HEK293 (cell line): ENCODE measurements at regions not wholly inside any gene's neighbourhood (a gene's known extent, or its start where the extent isn't known, plus 50 kb on each side); places are given as distances from the start of the nearest gene placed in this dataset.

Experiments
- CTCF ChIA-PET: fragments of 350-600 bp; formaldehyde crosslinking; extraction: SDS; loops from one replicate; lab custom pipeline; 2021; ENCODE audit warnings: antibody characterized with exemption; lab: Yijun Ruan, JAX
- POLR2A ChIA-PET: fragments of 300-600 bp; formaldehyde crosslinking; extraction: SDS; loops from one replicate; lab custom pipeline; 2020; ENCODE audit warnings: antibody characterized with exemption, inconsistent platforms; lab: Yijun Ruan, JAX
- H3K27ac ChIP-seq: fragments of 200-500 bp; sonication (Bioruptor generic); 2 replicates; pipeline ENCODE4 v1.5.1; 2014; ENCODE audit warnings: low read depth, low read length, control low read depth, inconsistent platforms; ENCODE audit errors: extremely low read depth
- H3K36me3 ChIP-seq, 2 experiments: fragments of 200-500 bp in 1 of 2; sonication (Bioruptor generic) in 1 of 2; 1 replicate in 1 of 2; 2 replicates in 1 of 2; pipeline ENCODE4 v1.5.1; 2014 to 2017; ENCODE audit warnings: inconsistent platforms in 2 of 2, low read length in 2 of 2; ENCODE audit not compliant: control insufficient read depth in 2 of 2, insufficient read depth in 1 of 2
- H3K4me1 ChIP-seq: fragments of 200-500 bp; sonication (Bioruptor generic); 2 replicates; pipeline ENCODE4 v1.5.1; 2014; ENCODE audit warnings: mild to moderate bottlenecking, low read length, inconsistent platforms; ENCODE audit not compliant: control insufficient read depth, insufficient read depth
- H3K4me3 ChIP-seq: 2 replicates; pipeline ENCODE4 v1.5.1; 2011; ENCODE audit warnings: low read depth, mild to moderate bottlenecking, control low read depth, low read length, moderate library complexity
- H3K9me3 ChIP-seq: fragments of 200-500 bp; sonication (Bioruptor generic); 2 replicates; pipeline ENCODE4 v1.5.1; 2014; ENCODE audit warnings: low read depth, low read length, inconsistent platforms; ENCODE audit not compliant: control insufficient read depth, insufficient read depth
- BCL11B ChIP-seq: fragments of 450-650 bp; formaldehyde crosslinking; IDR thresholded peaks from 2 replicates; pipeline ENCODE4 v1.5.1; 2016; ENCODE audit warnings: low read depth, missing biosample characterization, missing genetic modification characterization
- BCL6B ChIP-seq: fragments of 450-650 bp; formaldehyde crosslinking; IDR thresholded peaks from 2 replicates; pipeline ENCODE4 v1.5.1; 2017; ENCODE audit warnings: missing biosample characterization, missing genetic modification characterization
- GLIS2 ChIP-seq: fragments of 450-650 bp; formaldehyde crosslinking; IDR thresholded peaks from 2 replicates; pipeline ENCODE4 v1.5.1; 2016; ENCODE audit warnings: missing biosample characterization, missing genetic modification characterization
- HOXD13 ChIP-seq: sonication (generic); formaldehyde crosslinking; IDR thresholded peaks from 2 replicates; pipeline ENCODE4 v1.8.0; 2022; ENCODE audit warnings: missing genetic modification reagents, borderline replicate concordance
- KLF1 ChIP-seq: fragments of 450-650 bp; formaldehyde crosslinking; IDR thresholded peaks from 2 replicates; pipeline ENCODE4 v1.5.1; 2016; ENCODE audit warnings: missing biosample characterization, missing genetic modification characterization
- SCRT2 ChIP-seq: fragments of 450-650 bp; formaldehyde crosslinking; IDR thresholded peaks from 2 replicates; pipeline ENCODE4 v1.5.1; 2016; ENCODE audit warnings: missing biosample characterization, missing genetic modification characterization
- SP3 ChIP-seq: fragments of 450-650 bp; formaldehyde crosslinking; IDR thresholded peaks from 2 replicates; pipeline ENCODE4 v1.5.1; 2016; ENCODE audit warnings: missing biosample characterization, missing genetic modification characterization
- ZBTB49 ChIP-seq: fragments of 450-650 bp; formaldehyde crosslinking; IDR thresholded peaks from 2 replicates; pipeline ENCODE4 v1.5.1; 2016; ENCODE audit warnings: missing biosample characterization, missing genetic modification characterization, low read depth
- ZFP3 ChIP-seq: fragments of 450-650 bp; formaldehyde crosslinking; IDR thresholded peaks from 2 replicates; pipeline ENCODE4 v1.5.1; 2016; ENCODE audit warnings: low read depth, missing biosample characterization, missing genetic modification characterization
- ZFP37 ChIP-seq: fragments of 450-650 bp; formaldehyde crosslinking; IDR thresholded peaks from 2 replicates; pipeline ENCODE4 v1.5.1; 2016; ENCODE audit warnings: missing biosample characterization, missing genetic modification characterization
- ZFP41 ChIP-seq: fragments of 450-650 bp; formaldehyde crosslinking; IDR thresholded peaks from 2 replicates; pipeline ENCODE4 v1.5.1; 2016; ENCODE audit warnings: missing biosample characterization, missing genetic modification characterization, borderline replicate concordance
- ZNF10 ChIP-seq: fragments of 450-650 bp; formaldehyde crosslinking; IDR thresholded peaks from 2 replicates; pipeline ENCODE4 v1.5.1; 2017; ENCODE audit warnings: missing biosample characterization, missing genetic modification characterization
- ZNF146 ChIP-seq: fragments of 450-650 bp; formaldehyde crosslinking; IDR thresholded peaks from 2 replicates; pipeline ENCODE4 v1.5.1; 2016; ENCODE audit warnings: missing biosample characterization, missing genetic modification characterization
- ZNF341 ChIP-seq: fragments of 450-650 bp; formaldehyde crosslinking; IDR thresholded peaks from 2 replicates; pipeline ENCODE4; 2016; ENCODE audit warnings: low read depth, missing biosample characterization, missing genetic modification characterization
- ZNF350 ChIP-seq: fragments of 450-650 bp; formaldehyde crosslinking; IDR thresholded peaks from 2 replicates; pipeline ENCODE4 v1.5.0; 2017; ENCODE audit warnings: missing biosample characterization, mild to moderate bottlenecking, missing genetic modification characterization
- ZNF416 ChIP-seq: fragments of 450-650 bp; formaldehyde crosslinking; IDR thresholded peaks from 2 replicates; pipeline ENCODE4 v1.5.1; 2016; ENCODE audit warnings: missing biosample characterization, missing genetic modification characterization
- ZNF423 ChIP-seq: fragments of 450-650 bp; formaldehyde crosslinking; IDR thresholded peaks from 2 replicates; pipeline ENCODE4 v1.5.1; 2016; ENCODE audit warnings: missing biosample characterization, missing genetic modification characterization
- ZNF513 ChIP-seq: fragments of 450-650 bp; IDR thresholded peaks from 2 replicates; pipeline ENCODE4 v1.5.1; 2018; ENCODE audit warnings: missing biosample characterization, missing genetic modification characterization
- ZNF610 ChIP-seq: fragments of 450-650 bp; formaldehyde crosslinking; IDR thresholded peaks from 2 replicates; pipeline ENCODE4 v1.5.1; 2016; ENCODE audit warnings: missing biosample characterization, missing genetic modification characterization, borderline replicate concordance
- ZNF629 ChIP-seq: fragments of 450-650 bp; formaldehyde crosslinking; IDR thresholded peaks from 2 replicates; pipeline ENCODE4 v1.5.1; 2017; ENCODE audit warnings: missing biosample characterization, missing genetic modification characterization
- ZNF658 ChIP-seq: fragments of 450-650 bp; formaldehyde crosslinking; IDR thresholded peaks from 2 replicates; pipeline ENCODE4; 2016; ENCODE audit warnings: missing biosample characterization, missing genetic modification characterization
- ZNF785 ChIP-seq: fragments of 450-650 bp; formaldehyde crosslinking; IDR thresholded peaks from 2 replicates; pipeline ENCODE4 v1.5.1; 2016; ENCODE audit warnings: missing biosample characterization, missing genetic modification characterization
- TF ChIP-seq, protein P1 (sequence below): fragments of 450-650 bp; IDR thresholded peaks from 2 replicates; pipeline ENCODE4 v1.5.1; 2018; ENCODE audit warnings: missing biosample characterization, mild to moderate bottlenecking, missing genetic modification characterization
- TF ChIP-seq, protein P2 (sequence below): IDR thresholded peaks from 2 replicates; pipeline ENCODE4 v1.6.1; 2011; ENCODE audit warnings: mild to moderate bottlenecking, low read depth, low read length, borderline replicate concordance
- TF ChIP-seq, protein P3 (sequence below): fragments of 450-650 bp; formaldehyde crosslinking; IDR thresholded peaks from 2 replicates; pipeline ENCODE4 v1.5.1; 2016; ENCODE audit warnings: missing biosample characterization, missing genetic modification characterization
- TF ChIP-seq, protein P4 (sequence below): sonication (generic); formaldehyde crosslinking; IDR thresholded peaks from 2 replicates; pipeline ENCODE4 v1.8.1; 2022; ENCODE audit warnings: mild to moderate bottlenecking, moderate library complexity, missing genetic modification reagents

GRCh38 chr9:79325501-79325900, 246.3 kb upstream of the TLE4 start:
- Histone ChIP-seq H3K27ac (no peak overlapping the region), H3K4me1 (no peaks in the 10 kb centered on the region), H3K9me3 (no peaks in the 10 kb centered on the region), H3K4me3 (no peak overlapping the region), H3K36me3 (no peaks in the 10 kb centered on the region)
- POLR2A ChIA-PET: no interaction called here
- TF ChIP-seq KLF1 (tag by site-specific recombination) (no peak), ZNF610 (tag by site-specific recombination) (no peak), BCL11B (no peak), ZNF341 (tag by site-specific recombination) (no peak), ZFP3 (tag by site-specific recombination) (no peak), ZNF10 (no peak), SCRT2 (no peak), HOXD13 (CRISPR knock-in tag) (no peak), ZNF350 (tag by site-specific recombination) (no peak), ZFP37 (tag by site-specific recombination) (no peak), BCL6B (tag by site-specific recombination) (no peak), ZNF146 (tag by site-specific recombination) (no peak), ZNF658 (tag by site-specific recombination) (no peak), ZNF416 (tag by site-specific recombination) (no peak), ZNF423 (tag by site-specific recombination) (no peak)
- TF ChIP-seq, protein P1, sequence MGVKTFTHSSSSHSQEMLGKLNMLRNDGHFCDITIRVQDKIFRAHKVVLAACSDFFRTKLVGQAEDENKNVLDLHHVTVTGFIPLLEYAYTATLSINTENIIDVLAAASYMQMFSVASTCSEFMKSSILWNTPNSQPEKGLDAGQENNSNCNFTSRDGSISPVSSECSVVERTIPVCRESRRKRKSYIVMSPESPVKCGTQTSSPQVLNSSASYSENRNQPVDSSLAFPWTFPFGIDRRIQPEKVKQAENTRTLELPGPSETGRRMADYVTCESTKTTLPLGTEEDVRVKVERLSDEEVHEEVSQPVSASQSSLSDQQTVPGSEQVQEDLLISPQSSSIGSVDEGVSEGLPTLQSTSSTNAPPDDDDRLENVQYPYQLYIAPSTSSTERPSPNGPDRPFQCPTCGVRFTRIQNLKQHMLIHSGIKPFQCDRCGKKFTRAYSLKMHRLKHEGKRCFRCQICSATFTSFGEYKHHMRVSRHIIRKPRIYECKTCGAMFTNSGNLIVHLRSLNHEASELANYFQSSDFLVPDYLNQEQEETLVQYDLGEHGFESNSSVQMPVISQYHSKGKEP (tag by site-specific recombination): no peak
- TF ChIP-seq, protein P2, sequence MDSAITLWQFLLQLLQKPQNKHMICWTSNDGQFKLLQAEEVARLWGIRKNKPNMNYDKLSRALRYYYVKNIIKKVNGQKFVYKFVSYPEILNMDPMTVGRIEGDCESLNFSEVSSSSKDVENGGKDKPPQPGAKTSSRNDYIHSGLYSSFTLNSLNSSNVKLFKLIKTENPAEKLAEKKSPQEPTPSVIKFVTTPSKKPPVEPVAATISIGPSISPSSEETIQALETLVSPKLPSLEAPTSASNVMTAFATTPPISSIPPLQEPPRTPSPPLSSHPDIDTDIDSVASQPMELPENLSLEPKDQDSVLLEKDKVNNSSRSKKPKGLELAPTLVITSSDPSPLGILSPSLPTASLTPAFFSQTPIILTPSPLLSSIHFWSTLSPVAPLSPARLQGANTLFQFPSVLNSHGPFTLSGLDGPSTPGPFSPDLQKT: no peak
- CTCF ChIA-PET: interaction anchor here (0.9 kb wide), 1 partner anchor 9 kb away, joined by 3 read pairs; no protein-coding TSS in a partner anchor

DNA sequence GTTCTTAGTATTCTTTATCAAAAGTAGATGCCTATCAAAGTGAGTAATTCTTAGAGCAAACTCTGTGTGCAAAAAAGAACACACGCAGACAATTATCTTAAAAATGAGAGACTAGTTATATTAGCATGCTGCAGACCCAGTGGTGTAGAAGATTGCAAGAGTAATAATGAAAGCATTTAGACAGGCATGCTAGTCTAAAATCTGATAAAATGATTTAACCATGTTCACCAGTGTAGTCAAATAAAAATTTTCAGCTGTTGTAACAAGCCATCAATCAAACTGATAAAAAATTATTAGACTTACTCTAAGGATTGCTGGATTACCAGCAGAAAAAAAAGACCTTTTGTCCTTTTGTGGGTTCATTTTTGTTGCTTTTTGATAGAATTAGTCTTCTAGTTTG, 241.9 kb upstream of the TLE4 start:
- H3K4me3 ChIP-seq: no peak overlapping the region
- H3K36me3 ChIP-seq: no peaks in the 10 kb centered on the region
- no peaks in the 10 kb centered on the region for H3K4me1 ChIP-seq
- ChIA-PET POLR2A (interaction anchor here (0.7 kb wide), 1 partner anchor 235 kb away, joined by 4 read pairs; no protein-coding TSS in a partner anchor), CTCF (no interaction called here)
- H3K27ac ChIP-seq: no peak overlapping the region
- TF ChIP-seq, protein P3, sequence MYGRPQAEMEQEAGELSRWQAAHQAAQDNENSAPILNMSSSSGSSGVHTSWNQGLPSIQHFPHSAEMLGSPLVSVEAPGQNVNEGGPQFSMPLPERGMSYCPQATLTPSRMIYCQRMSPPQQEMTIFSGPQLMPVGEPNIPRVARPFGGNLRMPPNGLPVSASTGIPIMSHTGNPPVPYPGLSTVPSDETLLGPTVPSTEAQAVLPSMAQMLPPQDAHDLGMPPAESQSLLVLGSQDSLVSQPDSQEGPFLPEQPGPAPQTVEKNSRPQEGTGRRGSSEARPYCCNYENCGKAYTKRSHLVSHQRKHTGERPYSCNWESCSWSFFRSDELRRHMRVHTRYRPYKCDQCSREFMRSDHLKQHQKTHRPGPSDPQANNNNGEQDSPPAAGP (tag by site-specific recombination): no peak
- TF ChIP-seq ZNF513 (tag by site-specific recombination) (no peak), GLIS2 (no peak), SP3 (tag by site-specific recombination) (no peak), ZBTB49 (no peak), ZNF785 (tag by site-specific recombination) (no peak), ZFP41 (tag by site-specific recombination) (no peak), ZNF629 (no peak)
- TF ChIP-seq, protein P4, sequence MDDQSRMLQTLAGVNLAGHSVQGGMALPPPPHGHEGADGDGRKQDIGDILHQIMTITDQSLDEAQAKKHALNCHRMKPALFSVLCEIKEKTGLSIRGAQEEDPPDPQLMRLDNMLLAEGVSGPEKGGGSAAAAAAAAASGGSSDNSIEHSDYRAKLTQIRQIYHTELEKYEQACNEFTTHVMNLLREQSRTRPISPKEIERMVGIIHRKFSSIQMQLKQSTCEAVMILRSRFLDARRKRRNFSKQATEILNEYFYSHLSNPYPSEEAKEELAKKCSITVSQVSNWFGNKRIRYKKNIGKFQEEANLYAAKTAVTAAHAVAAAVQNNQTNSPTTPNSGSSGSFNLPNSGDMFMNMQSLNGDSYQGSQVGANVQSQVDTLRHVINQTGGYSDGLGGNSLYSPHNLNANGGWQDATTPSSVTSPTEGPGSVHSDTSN: no peak
- H3K9me3 ChIP-seq: no peaks in the 10 kb centered on the region
